HCT116 (cell line): ENCODE measurements at regions not wholly inside any gene's neighbourhood (a gene's known extent, or its start where the extent isn't known, plus 50 kb on each side); places are given as distances from the start of the nearest gene placed in this dataset.

Experiments
- ATAC-seq: fragments of 200-7000 bp; cut with Tn5 transposase; 2 replicates; pipeline ENCODE4 v1.9.1; 2020; ENCODE audit warnings: mild to moderate bottlenecking, moderate library complexity
- BruUV-seq: library from RNA; stranded (reverse); fragments of 400-500 nt; replicated peaks from 2 replicates; lab custom pipeline; 2021; lab: Mats Ljungman, UMichigan
- CTCF ChIA-PET: fragments of 300-600 bp; sonication (Branson Sonifier 250); formaldehyde crosslinking; loops from one replicate; lab custom pipeline; 2021; ENCODE audit warnings: antibody characterized with exemption; lab: Charles Lee
- POLR2A ChIA-PET: fragments of 300-600, 350-600 bp; sonication (Branson Sonifier 250); formaldehyde crosslinking; loops from one replicate; lab custom pipeline; 2021; ENCODE audit warnings: antibody characterized with exemption; lab: Charles Lee
- RAD21 ChIA-PET, 2 experiments: fragments of 300-600 bp; sonication (Branson Sonifier 250); formaldehyde crosslinking; loops; one replicate each; lab custom pipeline; 2023; ENCODE audit warnings: low total read pairs in 2 of 2; ENCODE audit not compliant: uncharacterized antibody in 2 of 2, unreplicated experiment in 2 of 2, low non-redundant PET in 1 of 2; lab: Charles Lee
- DNase-seq: peaks from one replicate; pipeline ENCODE4 v3.0.0-alpha.2; 2010; ENCODE audit warnings: low read depth, low spot score
- H2AFZ ChIP-seq: fragments of 200-600 bp; shearing (Covaris generic), sonication (generic); 2 replicates; pipeline ENCODE4 v1.6.1; 2017; ENCODE audit warnings: low read depth, mixed run types, mixed read lengths, antibody characterized with exemption, low read length; ENCODE audit not compliant: poor library complexity, severe bottlenecking
- H3K27ac ChIP-seq: 2 replicates; pipeline ENCODE4 v1.5.1; 2012; ENCODE audit warnings: low read depth, low read length
- H3K27me3 ChIP-seq: fragments of 200-600 bp; sonication (generic); 2 replicates; pipeline ENCODE4 v1.6.1; 2016; ENCODE audit warnings: mixed run types, low read length, mixed read lengths; ENCODE audit not compliant: insufficient read depth
- H3K36me3 ChIP-seq, 2 experiments: fragments of 200-500 bp in 1 of 2; fragments of 200-600 bp in 1 of 2; sonication (Bioruptor generic) in 1 of 2; sonication (generic) in 1 of 2; 2 replicates each; pipeline versions ENCODE4 v1.5.1 to v1.6.1; 2014 to 2016; ENCODE audit warnings: low read length in 2 of 2, inconsistent platforms in 1 of 2, mixed read lengths in 1 of 2, mixed run types in 1 of 2; ENCODE audit not compliant: insufficient read depth in 2 of 2, control insufficient read depth in 1 of 2
- H3K4me1 ChIP-seq, 2 experiments: fragments of 200-600 bp in 1 of 2; sonication (generic) in 1 of 2; 2 replicates each; pipeline versions ENCODE4 v1.5.1 to v1.6.1; 2012 to 2017; ENCODE audit warnings: low read length in 2 of 2, inconsistent platforms in 1 of 2, mild to moderate bottlenecking in 1 of 2, mixed read lengths in 1 of 2, mixed run types in 1 of 2, moderate library complexity in 1 of 2; ENCODE audit not compliant: insufficient read depth in 2 of 2, control insufficient read depth in 1 of 2
- H3K4me2 ChIP-seq: fragments of 200-600 bp; sonication (generic); 2 replicates; pipeline ENCODE4 v1.6.1; 2017; ENCODE audit warnings: mixed run types, low read length, mixed read lengths
- H3K4me3 ChIP-seq, 2 experiments: fragments of 200-600 bp in 1 of 2; sonication (generic) in 1 of 2; replicated peaks in 1 of 2; 2 replicates each; pipeline ENCODE4 v1.5.1; 2011 to 2016; ENCODE audit warnings: low read length in 2 of 2, control low read depth in 1 of 2, low read depth in 1 of 2, mild to moderate bottlenecking in 1 of 2, mixed read lengths in 1 of 2, mixed run types in 1 of 2
- H3K79me2 ChIP-seq: fragments of 200-600 bp; sonication (generic); 2 replicates; pipeline ENCODE4 v1.6.1; 2017; ENCODE audit warnings: mild to moderate bottlenecking, mixed run types, low read length, moderate library complexity, mixed read lengths; ENCODE audit not compliant: insufficient read depth
- H3K9ac ChIP-seq: fragments of 200-600 bp; sonication (generic); 2 replicates; pipeline ENCODE4 v1.6.1; 2016; ENCODE audit warnings: low read length, mixed read lengths
- H3K9me2 ChIP-seq: fragments of 200-600 bp; sonication (generic), shearing (Covaris generic); 2 replicates; pipeline ENCODE4 v1.6.1; 2017; ENCODE audit warnings: mixed run types, mild to moderate bottlenecking, moderate library complexity; ENCODE audit not compliant: insufficient read depth
- H3K9me3 ChIP-seq, 2 experiments: fragments of 200-500 bp in 1 of 2; fragments of 200-600 bp in 1 of 2; sonication (Bioruptor generic) in 1 of 2; sonication (generic) in 1 of 2; 2 replicates each; pipeline ENCODE4 v1.6.1; 2014 to 2017; ENCODE audit warnings: low read length in 2 of 2, mixed read lengths in 2 of 2, inconsistent platforms in 1 of 2, low read depth in 1 of 2, mild to moderate bottlenecking in 1 of 2, mixed run types in 1 of 2, moderate library complexity in 1 of 2; ENCODE audit not compliant: control insufficient read depth in 1 of 2, insufficient read depth in 1 of 2
- H4K20me1 ChIP-seq: fragments of 200-600 bp; sonication (generic), shearing (Covaris generic); 2 replicates; pipeline ENCODE4 v1.6.1; 2017; ENCODE audit warnings: mixed run types, mild to moderate bottlenecking, moderate library complexity; ENCODE audit not compliant: insufficient read depth
- CBX3 ChIP-seq: IDR thresholded peaks from 2 replicates; pipeline ENCODE4 v1.6.1; 2012; ENCODE audit warnings: low read depth
- ELF1 ChIP-seq: IDR thresholded peaks from 2 replicates; pipeline ENCODE4 v1.6.1; 2012; ENCODE audit warnings: low read depth, borderline replicate concordance
- RAD21 ChIP-seq: IDR thresholded peaks from 2 replicates; pipeline ENCODE4 v1.6.1; 2012; ENCODE audit warnings: low read depth, mild to moderate bottlenecking
- SIN3A ChIP-seq: IDR thresholded peaks from 2 replicates; pipeline ENCODE4 v1.6.1; 2012; ENCODE audit warnings: low read depth
- SP1 ChIP-seq: IDR thresholded peaks from 2 replicates; pipeline ENCODE4 v1.6.1; 2012; ENCODE audit warnings: low read depth
- SRF ChIP-seq: IDR thresholded peaks from 2 replicates; pipeline ENCODE4 v1.6.1; 2012; ENCODE audit warnings: low read depth
- TCF7L2 ChIP-seq: IDR thresholded peaks from 2 replicates; pipeline ENCODE4 v1.7.0; 2011; ENCODE audit warnings: borderline replicate concordance, inconsistent platforms; ENCODE audit not compliant: insufficient read depth, insufficient read length; ENCODE audit errors: extremely low read depth
- ZFX ChIP-seq: fragments of 450-650 bp; IDR thresholded peaks from 2 replicates; pipeline ENCODE4 v1.6.1; 2017
- ZNF274 ChIP-seq: fragments of 200-500 bp; sonication (Bioruptor generic); IDR thresholded peaks from 2 replicates; pipeline ENCODE4 v1.6.1; 2014; ENCODE audit warnings: mild to moderate bottlenecking, low read depth, low read length, inconsistent platforms
- intact Hi-C: fragments of 100-400 bp; cut with micrococcal nuclease; formaldehyde crosslinking; loops from 2 replicates; pipeline ENCODE4 v1.10.0; 2022
- TF ChIP-seq, protein P1 (sequence below): IDR thresholded peaks from 2 replicates; pipeline ENCODE4 v1.6.1; 2012; ENCODE audit warnings: low read depth
- TF ChIP-seq, protein P2 (sequence below): IDR thresholded peaks from 2 replicates; pipeline ENCODE4 v1.6.1; 2012

DNA sequence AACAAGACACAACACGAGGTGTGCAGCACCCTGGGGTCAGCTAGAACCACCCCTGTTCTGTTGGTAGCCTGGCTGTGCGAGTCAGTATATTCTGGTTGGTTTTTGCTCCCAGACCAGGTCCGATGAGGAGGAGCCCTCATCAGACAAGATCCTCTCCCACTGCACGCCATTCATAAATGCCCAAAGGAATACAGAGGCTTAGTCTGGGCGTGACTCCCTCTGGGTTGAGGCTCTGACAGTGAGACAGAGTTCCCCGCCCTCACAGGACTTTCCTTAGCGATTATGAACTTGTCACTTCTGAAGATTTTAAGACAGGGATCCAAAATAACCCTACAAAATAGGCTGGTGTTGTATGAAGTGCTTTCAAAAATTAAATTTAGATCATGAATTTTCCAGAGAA lies 85.5 kb upstream of the MC2R start:
- ChIA-PET RAD21 (no interaction called here), CTCF (no interaction called here), POLR2A (no interaction called here)
- no peak for TF ChIP-seq ELF1
- TF ChIP-seq SP1 = no peak
- no peak for TF ChIP-seq SRF
- TF ChIP-seq TCF7L2 = no peak
- TF ChIP-seq ZNF274 = no peak
- no peak for TF ChIP-seq SIN3A
- no peak for TF ChIP-seq RAD21
- TF ChIP-seq, protein P1, sequence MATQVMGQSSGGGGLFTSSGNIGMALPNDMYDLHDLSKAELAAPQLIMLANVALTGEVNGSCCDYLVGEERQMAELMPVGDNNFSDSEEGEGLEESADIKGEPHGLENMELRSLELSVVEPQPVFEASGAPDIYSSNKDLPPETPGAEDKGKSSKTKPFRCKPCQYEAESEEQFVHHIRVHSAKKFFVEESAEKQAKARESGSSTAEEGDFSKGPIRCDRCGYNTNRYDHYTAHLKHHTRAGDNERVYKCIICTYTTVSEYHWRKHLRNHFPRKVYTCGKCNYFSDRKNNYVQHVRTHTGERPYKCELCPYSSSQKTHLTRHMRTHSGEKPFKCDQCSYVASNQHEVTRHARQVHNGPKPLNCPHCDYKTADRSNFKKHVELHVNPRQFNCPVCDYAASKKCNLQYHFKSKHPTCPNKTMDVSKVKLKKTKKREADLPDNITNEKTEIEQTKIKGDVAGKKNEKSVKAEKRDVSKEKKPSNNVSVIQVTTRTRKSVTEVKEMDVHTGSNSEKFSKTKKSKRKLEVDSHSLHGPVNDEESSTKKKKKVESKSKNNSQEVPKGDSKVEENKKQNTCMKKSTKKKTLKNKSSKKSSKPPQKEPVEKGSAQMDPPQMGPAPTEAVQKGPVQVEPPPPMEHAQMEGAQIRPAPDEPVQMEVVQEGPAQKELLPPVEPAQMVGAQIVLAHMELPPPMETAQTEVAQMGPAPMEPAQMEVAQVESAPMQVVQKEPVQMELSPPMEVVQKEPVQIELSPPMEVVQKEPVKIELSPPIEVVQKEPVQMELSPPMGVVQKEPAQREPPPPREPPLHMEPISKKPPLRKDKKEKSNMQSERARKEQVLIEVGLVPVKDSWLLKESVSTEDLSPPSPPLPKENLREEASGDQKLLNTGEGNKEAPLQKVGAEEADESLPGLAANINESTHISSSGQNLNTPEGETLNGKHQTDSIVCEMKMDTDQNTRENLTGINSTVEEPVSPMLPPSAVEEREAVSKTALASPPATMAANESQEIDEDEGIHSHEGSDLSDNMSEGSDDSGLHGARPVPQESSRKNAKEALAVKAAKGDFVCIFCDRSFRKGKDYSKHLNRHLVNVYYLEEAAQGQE = no peak
- no peak for TF ChIP-seq CBX3
- no peak for TF ChIP-seq ZFX
- TF ChIP-seq, protein P2, sequence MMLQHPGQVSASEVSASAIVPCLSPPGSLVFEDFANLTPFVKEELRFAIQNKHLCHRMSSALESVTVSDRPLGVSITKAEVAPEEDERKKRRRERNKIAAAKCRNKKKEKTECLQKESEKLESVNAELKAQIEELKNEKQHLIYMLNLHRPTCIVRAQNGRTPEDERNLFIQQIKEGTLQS = no peak
- no TSS peak for BruUV-seq
- Histone ChIP-seq H3K9me2 (no peaks in the 10 kb centered on the region), H3K36me3 (no peaks in the 10 kb centered on the region), H3K27me3 (no peaks in the 10 kb centered on the region), H3K9me3 (no peaks in the 10 kb centered on the region), H3K79me2 (no peaks in the 10 kb centered on the region), H2AFZ (no peak overlapping the region), H3K9ac (no peak overlapping the region), H3K4me3 (no peak overlapping the region), H4K20me1 (no peaks in the 10 kb centered on the region), H3K4me1 (no peaks in the 10 kb centered on the region), H3K4me2 (no peak overlapping the region), H3K27ac (no peak overlapping the region)
- DNase-seq (no peak), ATAC-seq (no peak)
- intact Hi-C loops = loop anchor here (10.0 kb wide), 1 partner anchor 54 kb away; no protein-coding TSS in a partner anchor
